PC-3 (cell line): ENCODE measurements at regions not wholly inside any gene's neighbourhood (a gene's known extent, or its start where the extent isn't known, plus 50 kb on each side); places are given as distances from the start of the nearest gene placed in this dataset.

Experiments used
- ATAC-seq: fragments of 200-7000 bp; cut with Tn5 transposase; 2 replicates; pipeline ENCODE4 v1.9.1; 2020; ENCODE audit warnings: mild to moderate bottlenecking, moderate library complexity
- BruUV-seq: library from RNA; stranded (reverse); fragments of 400-500 nt; replicated peaks from 2 replicates; lab custom pipeline; 2021; lab: Mats Ljungman, UMichigan
- CTCF ChIA-PET: fragments of 300-600 bp; sonication (Branson Sonifier 250); formaldehyde crosslinking; loops from one replicate; lab custom pipeline; 2022; ENCODE audit warnings: antibody characterized with exemption; lab: Charles Lee
- POLR2A ChIA-PET: fragments of 300-600 bp; sonication (Branson Sonifier 250); formaldehyde crosslinking; loops from one replicate; lab custom pipeline; 2022; ENCODE audit warnings: antibody characterized with exemption; ENCODE audit not compliant: unreplicated experiment; lab: Charles Lee
- DNase-seq: peaks from one replicate; pipeline ENCODE4 v3.0.0-alpha.2; 2015
- H2AFZ ChIP-seq: fragments of 300-600 bp; sonication (generic); 2 replicates; pipeline ENCODE4 v1.6.0; 2016; ENCODE audit warnings: antibody characterized with exemption, low read length
- H3F3A ChIP-seq: fragments of 300-600 bp; sonication (generic); one replicate; pipeline ENCODE4 v1.6.0; 2017; ENCODE audit warnings: antibody characterized with exemption, low read length, control low read depth, mild to moderate bottlenecking; ENCODE audit not compliant: unreplicated experiment
- H3K27ac ChIP-seq: fragments of 300-600 bp; sonication (generic); 2 replicates; pipeline ENCODE4 v1.5.1; 2016; ENCODE audit warnings: mild to moderate bottlenecking, low read length
- H3K27me3 ChIP-seq: fragments of 300-600 bp; sonication (generic); 2 replicates; pipeline ENCODE4 v1.6.1; 2016; ENCODE audit warnings: low read length, mixed read lengths
- H3K36me3 ChIP-seq: fragments of 300-600 bp; sonication (generic); 2 replicates; pipeline ENCODE4 v1.6.1; 2016; ENCODE audit warnings: low read depth, mixed run types, low read length, mixed read lengths
- H3K4me1 ChIP-seq: fragments of 300-600 bp; sonication (generic); 2 replicates; pipeline ENCODE4 v1.5.1; 2016; ENCODE audit warnings: low read length; ENCODE audit not compliant: insufficient read depth
- H3K4me2 ChIP-seq: fragments of 300-600 bp; sonication (generic); 2 replicates; pipeline ENCODE4 v1.6.0; 2016; ENCODE audit warnings: low read length
- H3K4me3 ChIP-seq: fragments of 300-600 bp; sonication (generic); 2 replicates; pipeline ENCODE4 v1.5.1; 2016; ENCODE audit warnings: mild to moderate bottlenecking, low read length, mixed read lengths
- H3K79me2 ChIP-seq: fragments of 300-600 bp; sonication (generic); 2 replicates; pipeline ENCODE4 v1.6.1; 2017; ENCODE audit warnings: low read length, mixed read lengths
- H3K9ac ChIP-seq: fragments of 300-600 bp; sonication (generic); 2 replicates; pipeline ENCODE4 v1.6.0; 2016; ENCODE audit warnings: mild to moderate bottlenecking, low read length
- H3K9me2 ChIP-seq: fragments of 300-600 bp; sonication (generic); replicated peaks from 2 replicates; pipeline ENCODE4 v1.6.1; 2016; ENCODE audit warnings: mixed run types, low read length, mixed read lengths
- H3K9me3 ChIP-seq: fragments of 300-600 bp; sonication (generic); 2 replicates; pipeline ENCODE4 v1.6.1; 2016; ENCODE audit warnings: low read length, mixed read lengths
- H4K20me1 ChIP-seq: fragments of 300-600 bp; sonication (generic); 2 replicates; pipeline ENCODE4 v1.6.1; 2016; ENCODE audit warnings: low read length, mixed read lengths
- CTCF ChIP-seq: fragments of 300-600 bp; sonication (generic); conservative IDR thresholded peaks from 2 replicates; pipeline ENCODE4 v1.5.1; 2017; ENCODE audit warnings: antibody characterized with exemption, low read depth, mild to moderate bottlenecking, low read length
- EZH2 ChIP-seq: fragments of 300-600 bp; sonication (generic); IDR thresholded peaks from one replicate; pipeline ENCODE4 v1.6.1; 2017; ENCODE audit warnings: antibody characterized with exemption, mild to moderate bottlenecking, low read length; ENCODE audit not compliant: unreplicated experiment
- EZH2phosphoT487 ChIP-seq: fragments of 300-600 bp; sonication (generic); IDR thresholded peaks from 2 replicates; pipeline ENCODE4 v1.6.1; 2018; ENCODE audit warnings: mild to moderate bottlenecking, antibody characterized with exemption, low read length, borderline replicate concordance
- intact Hi-C: fragments of 100-400 bp; cut with micrococcal nuclease; formaldehyde crosslinking; loops from 2 replicates; pipeline ENCODE4 v1.9.0; 2023

DNA sequence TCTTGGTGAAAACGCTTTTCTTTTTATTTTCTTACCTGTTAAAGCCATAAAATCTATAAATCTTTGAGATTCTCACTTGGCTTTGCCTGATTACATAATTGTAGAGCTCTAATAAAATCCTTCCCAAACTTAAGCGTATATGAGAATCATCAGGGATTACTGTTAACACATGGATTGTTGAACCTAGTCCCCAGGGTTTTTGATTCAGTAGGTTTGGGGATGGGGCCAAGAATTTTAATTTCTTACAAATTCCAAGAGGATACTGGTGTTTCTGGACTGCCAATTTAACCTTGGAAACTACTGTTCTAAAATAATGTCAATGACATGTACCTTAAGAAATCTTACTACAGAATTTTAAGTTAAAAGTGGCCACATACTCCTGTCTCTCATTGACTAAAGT lies 694.2 kb downstream of the BRINP3 start:
- H2AFZ ChIP-seq, result no peak overlapping the region
- H3K27ac ChIP-seq, result no peak overlapping the region
- no peak overlapping the region for H3K4me3 ChIP-seq
- H3K27me3 ChIP-seq, result no peaks in the 10 kb centered on the region
- no peaks in the 10 kb centered on the region for H3K79me2 ChIP-seq
- H3F3A ChIP-seq, result no peaks in the 10 kb centered on the region
- no peaks in the 10 kb centered on the region for H3K9me2 ChIP-seq
- intact Hi-C loops, result no loop called here
- no peaks in the 10 kb centered on the region for H3K4me1 ChIP-seq
- no peaks in the 10 kb centered on the region for H3K9me3 ChIP-seq
- H4K20me1 ChIP-seq, result no peaks in the 10 kb centered on the region
- no peak overlapping the region for H3K9ac ChIP-seq
- no peaks in the 10 kb centered on the region for H3K36me3 ChIP-seq
- BruUV-seq, result no TSS peak
- ChIA-PET POLR2A (no interaction called here), CTCF (no interaction called here)
- no peak overlapping the region for H3K4me2 ChIP-seq
- ATAC-seq (no peak), DNase-seq (no peak)
- TF ChIP-seq EZH2phosphoT487 (no peak), EZH2 (no peak), CTCF (no peak)

- Histone ChIP-seq H3K9me2 (no peaks in the 10 kb centered on the region), H3K79me2 (no peaks in the 10 kb centered on the region), H3K4me2 (no peak overlapping the region), H3K4me3 (no peak overlapping the region), H3K27ac (no peak overlapping the region), H4K20me1 (no peaks in the 10 kb centered on the region), H3K9ac (no peak overlapping the region), H3K36me3 (no peaks in the 10 kb centered on the region), H2AFZ (no peak overlapping the region), H3F3A (no peaks in the 10 kb centered on the region), H3K9me3 (no peaks in the 10 kb centered on the region), H3K4me1 (no peaks in the 10 kb centered on the region), H3K27me3 (no peaks in the 10 kb centered on the region)
- intact Hi-C loops, result no loop called here
- DNase-seq, result no peak
- ChIA-PET CTCF (interaction anchor here (0.6 kb wide), 1 partner anchor 158 kb away, joined by 6 read pairs; no protein-coding TSS in a partner anchor), POLR2A (no interaction called here)
- no TSS peak for BruUV-seq
- TF ChIP-seq EZH2phosphoT487 (no peak), EZH2 (no peak), CTCF (no peak)
- ATAC-seq, result no peak
Measured at GRCh38 chr1:189786761-189787160, 690.9 kb downstream of the BRINP3 start.

DNA sequence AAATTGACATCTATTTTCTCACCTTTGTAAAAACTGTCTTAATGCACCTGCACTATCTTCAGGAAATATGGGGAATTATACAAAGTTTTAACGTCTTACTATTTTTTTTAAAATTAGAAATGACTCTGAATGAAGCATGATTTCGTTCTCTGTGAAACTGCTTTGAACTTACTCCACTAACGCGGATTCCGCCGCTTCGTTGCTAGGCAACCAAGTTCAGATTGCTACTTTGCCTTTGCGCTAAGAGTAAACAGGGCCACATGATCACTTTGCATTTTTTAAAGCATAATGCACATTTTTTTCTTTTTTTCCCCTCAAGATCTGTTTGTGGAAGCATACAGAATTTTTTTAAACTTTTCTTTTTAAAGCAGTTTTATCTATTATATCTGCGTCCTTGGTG lies 690.5 kb downstream of the BRINP3 start:
- no peaks in the 10 kb centered on the region for H3K27me3 ChIP-seq
- no peak overlapping the region for H3K27ac ChIP-seq
- no peaks in the 10 kb centered on the region for H4K20me1 ChIP-seq
- no peak for DNase-seq
- ChIA-PET POLR2A (no interaction called here), CTCF (interaction anchor here (0.6 kb wide), 1 partner anchor 157 kb away, joined by 6 read pairs; no protein-coding TSS in a partner anchor)
- H3K9me2 ChIP-seq, result no peaks in the 10 kb centered on the region
- no peak overlapping the region for H3K4me2 ChIP-seq
- no peak overlapping the region for H2AFZ ChIP-seq
- ATAC-seq, result no peak
- no peaks in the 10 kb centered on the region for H3F3A ChIP-seq
- no peak overlapping the region for H3K9ac ChIP-seq
- no peaks in the 10 kb centered on the region for H3K36me3 ChIP-seq
- no peak overlapping the region for H3K4me3 ChIP-seq
- intact Hi-C loops, result no loop called here
- no peaks in the 10 kb centered on the region for H3K9me3 ChIP-seq
- no TSS peak for BruUV-seq
- TF ChIP-seq EZH2, result no peak
- no peak for TF ChIP-seq EZH2phosphoT487
- TF ChIP-seq CTCF, result no peak
- H3K4me1 ChIP-seq, result no peaks in the 10 kb centered on the region
- H3K79me2 ChIP-seq, result no peaks in the 10 kb centered on the region
